GM23338 (cell line): ENCODE measurements at regions not wholly inside any gene's neighbourhood (a gene's known extent, or its start where the extent isn't known, plus 50 kb on each side); places are given as distances from the start of the nearest gene placed in this dataset.

Experiments
- ATAC-seq: fragments of 200-7000 bp; cut with Tn5 transposase; 3 replicates; pipeline ENCODE4 v1.9.1; 2020
- DNase-seq: peaks from one replicate; pipeline ENCODE4 v3.0.0-alpha.2; 2015; ENCODE audit warnings: low spot score
- H2AFZ ChIP-seq: fragments of 200-600 bp; sonication (generic); 2 replicates; pipeline ENCODE4 v1.8.0; 2016; ENCODE audit warnings: antibody characterized with exemption, mild to moderate bottlenecking, moderate library complexity
- H3F3A ChIP-seq: fragments of 200-600 bp; sonication (generic); replicated peaks from 2 replicates; pipeline ENCODE4 v1.8.0; 2017; ENCODE audit warnings: antibody characterized with exemption, mixed run types, low read depth
- H3K27ac ChIP-seq: fragments of 200-600 bp; sonication (generic); 2 replicates; pipeline ENCODE4 v1.6.1; 2016; ENCODE audit warnings: low read depth
- H3K27me3 ChIP-seq: fragments of 200-600 bp; sonication (generic); 2 replicates; pipeline ENCODE4 v1.8.0; 2016; ENCODE audit warnings: mild to moderate bottlenecking, mixed run types, moderate library complexity; ENCODE audit not compliant: insufficient read depth
- H3K36me3 ChIP-seq: fragments of 200-600 bp; sonication (generic); 2 replicates; pipeline ENCODE4 v1.8.0; 2016; ENCODE audit warnings: mild to moderate bottlenecking; ENCODE audit not compliant: insufficient read depth
- H3K4me1 ChIP-seq: fragments of 200-600 bp; sonication (generic); 2 replicates; pipeline ENCODE4 v1.8.0; 2016; ENCODE audit warnings: mild to moderate bottlenecking, moderate library complexity; ENCODE audit not compliant: insufficient read depth
- H3K4me2 ChIP-seq: fragments of 200-600 bp; sonication (generic); 2 replicates; pipeline ENCODE4 v1.7.1; 2017; ENCODE audit warnings: mixed run types
- H3K4me3 ChIP-seq: fragments of 200-600 bp; sonication (generic); 2 replicates; pipeline ENCODE4 v1.6.1; 2016; ENCODE audit warnings: mixed run types
- H3K79me2 ChIP-seq: fragments of 200-600 bp; sonication (generic); replicated peaks from 2 replicates; pipeline ENCODE4 v1.8.0; 2017; ENCODE audit warnings: mild to moderate bottlenecking; ENCODE audit not compliant: insufficient read depth
- H3K9me2 ChIP-seq: fragments of 200-600 bp; sonication (generic); 2 replicates; pipeline ENCODE4 v1.8.0; 2017; ENCODE audit not compliant: insufficient read depth
- H4K20me1 ChIP-seq: fragments of 200-600 bp; sonication (generic); replicated peaks from 2 replicates; pipeline ENCODE4 v1.8.0; 2017; ENCODE audit warnings: mild to moderate bottlenecking; ENCODE audit not compliant: insufficient read depth
- H3K27ac Mint-ChIP-seq: 2 replicates; pipeline ENCODE4 v1.8.0; 2020; ENCODE audit warnings: inconsistent platforms, mild to moderate bottlenecking, moderate library complexity, mixed read lengths
- H3K27me3 Mint-ChIP-seq: 3 replicates; pipeline ENCODE4 v1.8.0; 2022; ENCODE audit warnings: low read depth, mild to moderate bottlenecking, moderate library complexity, mixed read lengths, inconsistent platforms; ENCODE audit not compliant: insufficient read depth, poor library complexity
- H3K36me3 Mint-ChIP-seq: 3 replicates; pipeline ENCODE4 v1.8.0; 2021; ENCODE audit warnings: low read depth, mild to moderate bottlenecking, inconsistent platforms, moderate library complexity, mixed read lengths
- H3K4me1 Mint-ChIP-seq: 3 replicates; pipeline ENCODE4 v1.8.0; 2020; ENCODE audit warnings: mild to moderate bottlenecking, inconsistent platforms, mixed read lengths
- H3K4me3 Mint-ChIP-seq: 3 replicates; pipeline ENCODE4 v1.8.0; 2021; ENCODE audit warnings: moderate library complexity, mild to moderate bottlenecking, inconsistent platforms, mixed read lengths
- H3K9me3 Mint-ChIP-seq: 3 replicates; pipeline ENCODE4 v1.8.0; 2020; ENCODE audit warnings: moderate library complexity, mild to moderate bottlenecking, inconsistent platforms, mixed read lengths
- ZNF114 ChIP-seq: fragments of 250-450 bp; sonication (Bioruptor Pico); IDR thresholded peaks from 2 replicates; pipeline ENCODE4 v1.5.0; 2020; ENCODE audit warnings: mild to moderate bottlenecking, moderate library complexity
- TF ChIP-seq, protein P1 (sequence below): fragments of 250-450 bp; sonication (Bioruptor Pico); IDR thresholded peaks from 2 replicates; pipeline ENCODE4 v1.5.0; 2020; ENCODE audit warnings: mild to moderate bottlenecking, moderate library complexity
- TF ChIP-seq, protein P2 (sequence below): IDR thresholded peaks from one replicate; pipeline ENCODE4 v1.6.1; 2018; ENCODE audit warnings: antibody characterized with exemption; ENCODE audit not compliant: unreplicated experiment

DNA sequence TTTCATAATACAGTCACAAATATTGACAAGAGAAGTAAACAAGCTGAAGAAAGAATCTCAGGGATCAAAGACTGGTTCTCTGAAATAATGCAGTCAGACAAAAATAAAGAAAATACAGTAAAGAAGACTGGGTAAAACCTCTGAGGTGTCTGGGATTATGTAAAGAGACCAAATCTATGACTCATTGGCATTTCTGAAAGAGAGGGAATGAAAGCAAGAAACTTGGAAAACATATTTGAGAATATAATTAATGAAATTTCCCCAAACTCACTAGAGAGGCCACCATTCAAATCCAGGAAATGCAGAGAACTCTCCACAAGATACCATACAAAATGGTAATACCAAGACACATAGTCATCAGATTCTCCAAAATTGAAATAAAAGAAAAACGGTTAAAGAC lies 53.0 kb upstream of the GPC6 start (continued):
- TF ChIP-seq, protein P1, sequence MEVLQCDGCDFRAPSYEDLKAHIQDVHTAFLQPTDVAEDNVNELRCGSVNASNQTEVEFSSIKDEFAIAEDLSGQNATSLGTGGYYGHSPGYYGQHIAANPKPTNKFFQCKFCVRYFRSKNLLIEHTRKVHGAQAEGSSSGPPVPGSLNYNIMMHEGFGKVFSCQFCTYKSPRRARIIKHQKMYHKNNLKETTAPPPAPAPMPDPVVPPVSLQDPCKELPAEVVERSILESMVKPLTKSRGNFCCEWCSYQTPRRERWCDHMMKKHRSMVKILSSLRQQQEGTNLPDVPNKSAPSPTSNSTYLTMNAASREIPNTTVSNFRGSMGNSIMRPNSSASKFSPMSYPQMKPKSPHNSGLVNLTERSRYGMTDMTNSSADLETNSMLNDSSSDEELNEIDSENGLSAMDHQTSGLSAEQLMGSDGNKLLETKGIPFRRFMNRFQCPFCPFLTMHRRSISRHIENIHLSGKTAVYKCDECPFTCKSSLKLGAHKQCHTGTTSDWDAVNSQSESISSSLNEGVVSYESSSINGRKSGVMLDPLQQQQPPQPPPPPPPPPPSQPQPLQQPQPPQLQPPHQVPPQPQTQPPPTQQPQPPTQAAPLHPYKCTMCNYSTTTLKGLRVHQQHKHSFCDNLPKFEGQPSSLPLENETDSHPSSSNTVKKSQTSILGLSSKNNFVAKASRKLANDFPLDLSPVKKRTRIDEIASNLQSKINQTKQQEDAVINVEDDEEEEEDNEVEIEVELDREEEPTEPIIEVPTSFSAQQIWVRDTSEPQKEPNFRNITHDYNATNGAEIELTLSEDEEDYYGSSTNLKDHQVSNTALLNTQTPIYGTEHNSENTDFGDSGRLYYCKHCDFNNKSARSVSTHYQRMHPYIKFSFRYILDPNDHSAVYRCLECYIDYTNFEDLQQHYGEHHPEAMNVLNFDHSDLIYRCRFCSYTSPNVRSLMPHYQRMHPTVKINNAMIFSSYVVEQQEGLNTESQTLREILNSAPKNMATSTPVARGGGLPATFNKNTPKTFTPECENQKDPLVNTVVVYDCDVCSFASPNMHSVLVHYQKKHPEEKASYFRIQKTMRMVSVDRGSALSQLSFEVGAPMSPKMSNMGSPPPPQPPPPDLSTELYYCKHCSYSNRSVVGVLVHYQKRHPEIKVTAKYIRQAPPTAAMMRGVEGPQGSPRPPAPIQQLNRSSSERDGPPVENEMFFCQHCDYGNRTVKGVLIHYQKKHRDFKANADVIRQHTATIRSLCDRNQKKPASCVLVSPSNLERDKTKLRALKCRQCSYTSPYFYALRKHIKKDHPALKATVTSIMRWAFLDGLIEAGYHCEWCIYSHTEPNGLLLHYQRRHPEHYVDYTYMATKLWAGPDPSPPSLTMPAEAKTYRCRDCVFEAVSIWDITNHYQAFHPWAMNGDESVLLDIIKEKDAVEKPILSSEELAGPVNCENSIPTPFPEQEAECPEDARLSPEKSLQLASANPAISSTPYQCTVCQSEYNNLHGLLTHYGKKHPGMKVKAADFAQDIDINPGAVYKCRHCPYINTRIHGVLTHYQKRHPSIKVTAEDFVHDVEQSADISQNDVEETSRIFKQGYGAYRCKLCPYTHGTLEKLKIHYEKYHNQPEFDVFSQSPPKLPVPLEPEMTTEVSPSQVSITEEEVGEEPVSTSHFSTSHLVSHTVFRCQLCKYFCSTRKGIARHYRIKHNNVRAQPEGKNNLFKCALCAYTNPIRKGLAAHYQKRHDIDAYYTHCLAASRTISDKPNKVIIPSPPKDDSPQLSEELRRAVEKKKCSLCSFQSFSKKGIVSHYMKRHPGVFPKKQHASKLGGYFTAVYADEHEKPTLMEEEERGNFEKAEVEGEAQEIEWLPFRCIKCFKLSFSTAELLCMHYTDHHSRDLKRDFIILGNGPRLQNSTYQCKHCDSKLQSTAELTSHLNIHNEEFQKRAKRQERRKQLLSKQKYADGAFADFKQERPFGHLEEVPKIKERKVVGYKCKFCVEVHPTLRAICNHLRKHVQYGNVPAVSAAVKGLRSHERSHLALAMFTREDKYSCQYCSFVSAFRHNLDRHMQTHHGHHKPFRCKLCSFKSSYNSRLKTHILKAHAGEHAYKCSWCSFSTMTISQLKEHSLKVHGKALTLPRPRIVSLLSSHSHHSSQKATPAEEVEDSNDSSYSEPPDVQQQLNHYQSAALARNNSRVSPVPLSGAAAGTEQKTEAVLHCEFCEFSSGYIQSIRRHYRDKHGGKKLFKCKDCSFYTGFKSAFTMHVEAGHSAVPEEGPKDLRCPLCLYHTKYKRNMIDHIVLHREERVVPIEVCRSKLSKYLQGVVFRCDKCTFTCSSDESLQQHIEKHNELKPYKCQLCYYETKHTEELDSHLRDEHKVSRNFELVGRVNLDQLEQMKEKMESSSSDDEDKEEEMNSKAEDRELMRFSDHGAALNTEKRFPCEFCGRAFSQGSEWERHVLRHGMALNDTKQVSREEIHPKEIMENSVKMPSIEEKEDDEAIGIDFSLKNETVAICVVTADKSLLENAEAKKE (CRISPR knock-in tag): no peak

DNA sequence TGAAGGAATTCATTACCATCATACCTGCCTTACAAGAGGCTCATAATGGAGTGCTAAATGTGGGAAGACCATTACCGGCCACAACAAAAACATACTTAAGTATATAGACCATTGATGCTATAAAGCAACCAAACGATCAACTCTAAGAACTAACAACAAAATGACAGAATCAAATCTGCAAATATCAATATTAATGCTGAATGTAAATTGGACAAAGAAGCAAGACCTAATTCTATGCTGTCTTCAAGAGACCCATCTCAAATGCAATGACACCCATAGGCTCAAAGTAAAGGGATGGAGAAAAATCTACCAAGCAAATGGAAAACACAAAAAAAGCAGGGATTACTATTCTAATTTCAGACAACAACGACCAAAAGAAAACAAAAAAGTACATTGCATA lies 52.3 kb upstream of the GPC6 start:
- Histone ChIP-seq H3K4me1 (no peaks in the 10 kb centered on the region), H3K4me3 (no peak overlapping the region), H4K20me1 (no peaks in the 10 kb centered on the region), H3K4me2 (no peak overlapping the region), H3K9me2 (peaks cover 7% of the 10 kb centered on the region), H3F3A (no peaks in the 10 kb centered on the region), H2AFZ (peak overlapping the region; percentile 40), H3K27me3 (no peaks in the 10 kb centered on the region), H3K79me2 (no peaks in the 10 kb centered on the region), H3K36me3 (no peaks in the 10 kb centered on the region; the same call in 1 of the 2 replicates), H3K27ac (no peak overlapping the region)
- ATAC-seq (no peak), DNase-seq (no peak)
- Mint-ChIP-seq H3K9me3 (no peaks in the 10 kb centered on the region), H3K4me3 (no peak overlapping the region), H3K27me3 (peaks cover 3% of the 10 kb centered on the region), H3K36me3 (no peaks in the 10 kb centered on the region), H3K4me1 (no peaks in the 10 kb centered on the region), H3K27ac (no peak overlapping the region)
- no peak for TF ChIP-seq ZNF114 (CRISPR knock-in tag)
- TF ChIP-seq, protein P2, sequence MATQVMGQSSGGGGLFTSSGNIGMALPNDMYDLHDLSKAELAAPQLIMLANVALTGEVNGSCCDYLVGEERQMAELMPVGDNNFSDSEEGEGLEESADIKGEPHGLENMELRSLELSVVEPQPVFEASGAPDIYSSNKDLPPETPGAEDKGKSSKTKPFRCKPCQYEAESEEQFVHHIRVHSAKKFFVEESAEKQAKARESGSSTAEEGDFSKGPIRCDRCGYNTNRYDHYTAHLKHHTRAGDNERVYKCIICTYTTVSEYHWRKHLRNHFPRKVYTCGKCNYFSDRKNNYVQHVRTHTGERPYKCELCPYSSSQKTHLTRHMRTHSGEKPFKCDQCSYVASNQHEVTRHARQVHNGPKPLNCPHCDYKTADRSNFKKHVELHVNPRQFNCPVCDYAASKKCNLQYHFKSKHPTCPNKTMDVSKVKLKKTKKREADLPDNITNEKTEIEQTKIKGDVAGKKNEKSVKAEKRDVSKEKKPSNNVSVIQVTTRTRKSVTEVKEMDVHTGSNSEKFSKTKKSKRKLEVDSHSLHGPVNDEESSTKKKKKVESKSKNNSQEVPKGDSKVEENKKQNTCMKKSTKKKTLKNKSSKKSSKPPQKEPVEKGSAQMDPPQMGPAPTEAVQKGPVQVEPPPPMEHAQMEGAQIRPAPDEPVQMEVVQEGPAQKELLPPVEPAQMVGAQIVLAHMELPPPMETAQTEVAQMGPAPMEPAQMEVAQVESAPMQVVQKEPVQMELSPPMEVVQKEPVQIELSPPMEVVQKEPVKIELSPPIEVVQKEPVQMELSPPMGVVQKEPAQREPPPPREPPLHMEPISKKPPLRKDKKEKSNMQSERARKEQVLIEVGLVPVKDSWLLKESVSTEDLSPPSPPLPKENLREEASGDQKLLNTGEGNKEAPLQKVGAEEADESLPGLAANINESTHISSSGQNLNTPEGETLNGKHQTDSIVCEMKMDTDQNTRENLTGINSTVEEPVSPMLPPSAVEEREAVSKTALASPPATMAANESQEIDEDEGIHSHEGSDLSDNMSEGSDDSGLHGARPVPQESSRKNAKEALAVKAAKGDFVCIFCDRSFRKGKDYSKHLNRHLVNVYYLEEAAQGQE: no peak
